ENCODE measurements at regions not wholly inside any gene's neighbourhood (a gene's known extent, or its start where the extent isn't known, plus 50 kb on each side); places are given as distances from the start of the nearest gene placed in this dataset.

GRCh38 chr15:93866948-93867347, 364.4 kb upstream of the MCTP2 start:
- no peak for DNase-seq (ENCODE audit: low spot score)

DNA sequence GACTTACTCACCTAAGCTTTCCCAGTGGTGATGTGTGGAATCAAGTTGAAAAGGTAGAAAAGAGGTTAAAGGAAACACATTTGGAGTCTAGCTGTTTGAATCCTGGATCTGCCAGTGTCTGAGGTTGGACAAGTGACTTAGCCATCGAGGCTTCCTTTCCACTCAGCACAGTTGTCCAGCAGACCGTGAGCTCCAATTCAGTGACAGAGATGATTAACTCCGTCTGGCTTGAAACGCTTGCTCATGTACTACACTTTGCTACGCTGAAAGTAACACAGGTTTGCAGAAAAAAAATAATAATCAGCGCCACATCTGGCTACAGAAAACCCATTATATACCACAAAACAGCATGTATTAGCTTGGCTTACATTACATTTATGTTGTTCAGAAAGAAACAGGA, 364.9 kb upstream of the MCTP2 start:
- no peak for DNase-seq (ENCODE audit: low spot score)

- no peak for DNase-seq (ENCODE audit: low spot score)
Measured at GRCh38 chr15:93865586-93865985, 365.8 kb upstream of the MCTP2 start.

GRCh38 chr15:93862791-93863190, 368.6 kb upstream of the MCTP2 start:
- no peak for DNase-seq (ENCODE audit: low spot score)

DNA sequence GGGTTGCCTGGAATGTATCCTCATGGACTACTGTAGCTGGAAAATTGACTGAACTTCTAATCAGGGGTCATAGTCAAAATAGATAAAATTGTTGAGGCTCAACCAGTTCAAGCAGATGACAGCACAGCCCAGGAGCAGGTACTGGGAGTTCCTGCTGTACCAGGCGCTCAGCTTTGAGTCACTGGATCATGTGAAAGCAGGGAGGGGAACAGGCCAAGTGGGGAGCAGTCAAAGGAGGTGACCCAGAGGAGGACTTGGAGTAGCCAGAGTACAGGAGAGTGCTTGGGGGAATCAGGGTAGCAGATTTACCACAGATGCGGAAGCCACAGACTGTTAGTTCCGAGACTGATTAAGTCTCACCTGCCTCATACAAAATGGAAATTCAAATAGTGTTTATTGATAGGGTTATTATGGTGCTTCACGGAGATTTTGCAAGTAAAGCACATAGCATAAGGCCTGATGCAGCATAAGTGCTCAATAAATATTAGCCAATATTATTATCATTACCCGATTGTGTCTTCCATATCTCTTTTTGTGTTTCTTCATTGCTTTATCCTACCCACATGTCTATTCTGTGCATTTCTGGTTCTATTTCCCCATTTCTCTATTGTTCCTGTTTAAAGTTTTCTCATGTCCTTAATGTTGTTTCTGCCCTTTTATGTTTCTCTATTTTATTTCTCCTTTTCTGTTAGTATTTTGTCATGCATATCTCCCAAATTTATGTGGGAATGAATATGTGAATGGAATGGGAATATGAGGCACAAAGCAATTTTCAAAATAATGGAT, 369.2 kb upstream of the MCTP2 start:
- DNase-seq (ENCODE audit: low spot score): no peak

GRCh38 chr15:93861413-93861812, 369.9 kb upstream of the MCTP2 start:
- no peak for DNase-seq (ENCODE audit: low spot score)

DNA sequence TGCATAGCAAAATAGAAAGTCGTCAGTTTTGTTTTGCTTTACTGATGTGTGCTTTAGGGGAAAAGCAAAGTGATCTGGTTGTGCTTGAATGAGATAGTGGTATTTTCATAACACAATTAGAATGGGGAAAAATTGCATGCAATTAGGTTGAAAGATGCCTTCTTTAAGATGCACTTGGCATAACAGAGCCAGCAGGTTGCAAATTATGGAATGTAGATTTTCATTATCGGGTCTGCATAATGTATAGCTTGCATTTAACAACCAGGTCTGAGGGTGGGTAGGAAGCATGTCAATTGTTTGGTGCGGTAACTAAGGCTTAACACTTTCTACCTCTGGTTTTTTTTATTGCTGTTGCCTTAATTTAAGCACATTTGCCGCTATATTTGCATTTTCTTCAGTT, 370.7 kb upstream of the MCTP2 start:
- no peak for DNase-seq (ENCODE audit: low spot score)

- DNase-seq (ENCODE audit: low spot score): no peak
Measured at GRCh38 chr15:93859176-93859575, 372.2 kb upstream of the MCTP2 start.

- DNase-seq (ENCODE audit: low spot score): no peak
Measured at GRCh38 chr15:93855181-93855826, 376.1 kb upstream of the MCTP2 start.

GRCh38 chr15:93854088-93854487, 377.3 kb upstream of the MCTP2 start:
- DNase-seq (ENCODE audit: low spot score): no peak

GRCh38 chr15:93852761-93853160, 378.6 kb upstream of the MCTP2 start:
- no peak for DNase-seq (ENCODE audit: low spot score)

GRCh38 chr15:93848490-93848889, 382.9 kb upstream of the MCTP2 start:
- DNase-seq (ENCODE audit: low spot score): no peak

DNA sequence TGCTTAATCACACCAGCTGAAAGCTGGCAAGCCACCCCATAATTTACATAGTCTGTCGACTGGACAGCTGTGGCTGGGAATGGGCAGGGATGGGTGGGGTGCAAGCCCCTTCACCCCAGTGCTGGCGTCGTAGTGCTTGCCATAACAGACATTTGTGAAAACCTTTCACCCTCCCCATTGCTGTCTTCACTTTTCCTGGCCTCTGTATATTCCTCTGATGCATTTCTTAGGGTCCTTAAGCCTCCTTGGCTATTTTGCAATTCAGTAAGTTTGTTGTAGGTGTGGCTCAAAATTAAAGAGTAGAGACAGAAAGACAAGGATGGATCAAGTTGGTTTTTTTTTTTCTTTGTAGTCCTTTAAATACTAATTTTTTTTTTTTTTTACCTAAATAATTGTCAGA, 383.3 kb upstream of the MCTP2 start:
- no peak for DNase-seq (ENCODE audit: low spot score)

GRCh38 chr15:93846148-93846547, 385.2 kb upstream of the MCTP2 start:
- DNase-seq (ENCODE audit: low spot score): no peak

DNA sequence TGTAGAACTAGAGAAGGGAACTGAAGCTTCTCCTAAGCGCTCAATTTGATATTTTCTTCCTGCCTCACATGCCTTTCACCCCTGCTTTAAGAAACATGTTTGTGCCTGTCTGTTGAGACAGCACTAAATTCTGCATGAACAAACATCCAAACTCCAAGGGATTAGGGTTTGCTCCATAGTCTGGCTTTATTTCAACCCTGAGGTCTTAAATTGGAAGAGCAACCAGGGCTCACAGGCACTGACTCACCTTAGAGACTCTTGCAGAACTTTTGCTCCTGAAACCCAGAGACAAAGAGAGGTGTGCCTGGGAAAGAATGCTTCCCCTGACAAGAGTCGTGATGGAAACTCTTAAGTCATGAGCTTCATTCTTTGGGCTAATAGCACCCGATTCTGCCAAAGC, 393.9 kb upstream of the MCTP2 start:
- DNase-seq (ENCODE audit: low spot score): no peak

DNA sequence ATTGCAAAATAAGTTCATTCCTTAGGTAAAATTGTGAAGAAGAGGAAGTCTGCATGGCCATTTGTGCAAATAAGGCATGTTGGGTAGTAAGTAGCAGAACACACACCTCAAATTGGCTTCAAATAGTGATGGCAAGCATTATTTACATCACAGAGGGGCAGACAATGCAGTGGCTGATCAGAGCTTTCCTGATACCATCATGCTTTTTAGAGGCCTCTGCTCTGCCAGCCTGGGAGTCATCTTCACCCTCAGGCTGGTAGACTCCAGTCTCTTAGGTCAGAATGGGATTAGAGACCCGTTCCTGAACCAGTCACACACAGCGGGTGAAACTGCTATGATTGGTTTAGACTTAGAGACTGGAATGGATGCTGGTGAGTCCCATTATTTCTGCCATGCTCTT, 396.0 kb upstream of the MCTP2 start:
- no peak for DNase-seq (ENCODE audit: low spot score)

DNA sequence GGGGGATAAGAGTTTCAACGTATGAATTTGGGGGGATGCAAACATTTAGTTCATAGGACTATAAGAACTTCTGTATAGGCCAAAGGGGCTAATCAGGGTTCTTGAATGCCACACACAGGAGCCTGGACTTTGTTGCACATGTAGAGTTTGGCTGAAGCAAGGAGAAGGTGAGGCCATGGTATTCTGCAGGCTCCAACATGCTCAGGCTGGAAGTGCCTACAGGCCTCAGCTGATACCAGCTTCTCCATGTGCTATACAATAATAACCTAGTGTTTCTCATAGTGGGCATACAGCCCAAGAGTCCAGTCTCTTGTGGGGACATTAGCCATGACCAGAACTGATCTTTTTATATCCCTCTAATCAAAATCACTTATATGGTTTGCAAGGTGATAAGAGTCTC, 399.7 kb upstream of the MCTP2 start:
- no peak for DNase-seq (ENCODE audit: low spot score)

DNA sequence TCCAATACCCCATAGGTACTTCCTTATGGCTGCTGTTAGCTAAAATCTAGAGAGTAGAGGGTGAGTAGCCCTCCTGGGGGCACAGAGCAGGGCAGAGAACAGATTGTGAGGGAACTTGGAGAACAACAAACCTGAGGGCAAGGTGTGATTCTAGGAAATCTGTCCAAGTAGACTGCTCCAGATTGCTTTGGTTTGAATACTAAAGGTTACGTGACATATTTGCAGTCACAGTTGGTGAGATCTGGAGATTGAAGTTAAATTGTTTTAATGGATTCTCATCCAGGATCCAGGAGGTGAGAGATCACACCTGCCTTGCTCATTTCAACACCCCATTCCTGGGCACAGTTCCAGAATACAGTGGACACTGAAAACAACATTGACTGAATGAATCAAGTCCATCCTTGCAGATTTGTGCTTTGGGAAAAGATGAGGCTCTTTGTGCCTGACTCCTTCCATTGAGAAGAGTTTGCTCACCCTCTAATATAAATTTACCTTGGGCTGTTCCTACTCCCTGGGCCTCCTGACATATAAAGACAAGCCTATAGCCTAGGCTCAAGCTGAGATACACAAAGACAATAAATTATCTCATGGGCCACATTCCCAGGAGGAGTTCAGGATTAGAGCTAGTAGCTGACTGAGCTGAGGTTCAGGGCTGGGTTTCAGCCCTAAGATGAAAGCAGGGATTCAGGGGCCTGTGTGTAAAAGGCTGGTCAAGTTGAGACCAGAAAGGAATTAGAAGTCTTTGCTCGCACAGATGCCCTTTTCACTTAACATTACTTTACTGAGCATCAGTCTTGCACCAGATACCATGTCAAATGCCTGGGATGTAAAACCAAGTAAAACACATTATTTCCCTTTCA, 400.9 kb upstream of the MCTP2 start:
- no peak for DNase-seq (ENCODE audit: low spot score)

- no peak for DNase-seq (ENCODE audit: low spot score)
Measured at GRCh38 chr15:93829115-93829870, 402.1 kb upstream of the MCTP2 start.

DNA sequence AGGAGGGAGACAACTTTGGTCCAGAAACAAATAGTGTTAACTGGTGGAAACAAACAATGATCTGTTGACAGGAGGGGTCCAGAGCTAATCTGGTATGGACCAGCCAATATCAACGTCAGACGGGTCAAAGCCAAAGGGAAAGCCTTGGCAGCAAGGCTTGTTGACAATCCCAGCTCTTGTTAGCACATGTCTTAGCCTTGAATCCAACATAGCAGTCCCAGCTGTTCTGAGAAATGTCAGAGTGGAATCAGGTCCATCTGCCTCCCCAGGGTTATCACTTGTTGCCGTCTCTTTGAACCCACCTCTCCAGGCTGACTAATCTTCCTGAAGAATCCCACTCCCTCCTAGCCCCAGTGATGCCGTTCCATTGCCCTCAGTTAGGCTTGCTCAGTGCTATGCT, 404.6 kb upstream of the MCTP2 start:
- no peak for DNase-seq (ENCODE audit: low spot score)

DNA sequence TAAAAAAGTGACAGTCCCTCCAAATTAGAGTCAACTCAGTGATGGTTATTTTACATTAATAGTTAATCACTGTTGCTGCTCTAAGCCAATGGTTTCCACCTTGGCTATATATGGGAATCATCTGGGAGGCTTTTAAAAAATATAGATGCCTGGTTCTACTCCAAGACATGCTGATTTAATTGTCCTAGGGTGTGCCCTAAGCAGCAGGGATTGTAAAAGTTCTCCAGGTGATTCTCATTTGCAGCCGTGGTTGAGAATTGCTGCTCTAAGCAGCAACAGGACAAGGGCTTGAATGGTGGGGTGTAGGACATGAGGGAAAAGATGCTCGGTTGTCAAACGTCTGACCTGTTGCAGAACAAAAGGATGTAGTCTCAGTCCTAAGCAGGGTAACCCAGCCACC, 405.1 kb upstream of the MCTP2 start:
- DNase-seq (ENCODE audit: low spot score): no peak

DNA sequence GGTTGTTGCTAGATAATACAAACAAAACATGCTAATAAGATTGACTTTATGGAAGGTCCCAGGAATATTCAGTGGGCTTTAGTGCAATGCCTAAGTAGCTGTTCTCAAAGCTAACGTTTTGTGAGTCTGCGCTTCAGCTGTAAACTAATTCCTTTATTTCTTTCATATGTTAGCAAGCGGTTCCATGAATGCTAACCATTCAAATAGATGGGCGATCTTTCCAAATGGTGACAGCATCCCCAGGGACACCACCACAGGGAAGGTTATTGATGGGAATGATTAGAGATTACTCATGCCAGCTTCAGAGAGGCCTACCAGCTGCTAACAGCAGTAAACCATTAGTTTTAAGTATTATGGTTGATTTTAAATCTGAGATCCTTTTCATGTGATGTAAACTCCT, 405.7 kb upstream of the MCTP2 start:
- DNase-seq (ENCODE audit: low spot score): no peak

All from cerebellar cortex (tissue), 1 donor.